GM23338 (cell line): ENCODE measurements at regions not wholly inside any gene's neighbourhood (a gene's known extent, or its start where the extent isn't known, plus 50 kb on each side); places are given as distances from the start of the nearest gene placed in this dataset.

ENCODE experiments used
- CREB1 ChIP-seq: fragments of 250-450 bp; sonication (Bioruptor Pico); IDR thresholded peaks from 2 replicates; pipeline ENCODE4 v1.5.0; 2020; ENCODE audit warnings: low read depth, mild to moderate bottlenecking, moderate library complexity
- EZH2phosphoT487 ChIP-seq: fragments of 200-600 bp; sonication (generic); IDR thresholded peaks from one replicate; pipeline ENCODE4 v1.8.1; 2018; ENCODE audit warnings: antibody characterized with exemption; ENCODE audit not compliant: unreplicated experiment
- POLR2AphosphoS5 ChIP-seq: IDR thresholded peaks from 2 replicates; pipeline ENCODE4 v1.6.1; 2016; ENCODE audit warnings: antibody characterized with exemption, low read depth
- TF ChIP-seq, protein P1 (sequence below), 2 experiments: fragments of 200-600 bp in 1 of 2; sonication (generic) in 1 of 2; conservative IDR thresholded peaks; 2 replicates each; pipeline versions ENCODE4 v1.5.1 to v1.6.1; 2016 to 2017; ENCODE audit warnings: antibody characterized with exemption in 2 of 2, low read depth in 2 of 2, mild to moderate bottlenecking in 2 of 2, moderate library complexity in 1 of 2

DNA sequence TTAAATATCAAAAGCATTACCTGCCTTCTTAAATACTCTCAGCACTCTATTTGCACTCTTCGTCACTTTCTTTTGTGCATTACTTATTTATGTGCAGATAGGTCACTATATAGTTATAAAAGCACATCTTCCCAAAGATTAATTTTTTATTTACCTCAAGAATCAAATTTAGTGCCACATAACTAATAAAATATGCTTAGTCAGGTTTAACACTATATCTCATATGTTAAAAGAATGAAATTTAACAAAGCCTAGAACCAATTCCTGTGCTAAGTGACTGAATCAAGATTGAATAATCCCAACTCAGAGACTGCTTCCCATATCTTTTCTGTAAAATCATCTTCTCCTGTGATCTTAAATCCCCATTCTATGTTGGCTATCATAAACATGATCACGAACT is 957.5 kb upstream of the NXPH2 start:
- TF ChIP-seq CREB1 (CRISPR knock-in tag): no peak
- no peak for TF ChIP-seq EZH2phosphoT487
- TF ChIP-seq POLR2AphosphoS5: no peak
- TF ChIP-seq, protein P1, sequence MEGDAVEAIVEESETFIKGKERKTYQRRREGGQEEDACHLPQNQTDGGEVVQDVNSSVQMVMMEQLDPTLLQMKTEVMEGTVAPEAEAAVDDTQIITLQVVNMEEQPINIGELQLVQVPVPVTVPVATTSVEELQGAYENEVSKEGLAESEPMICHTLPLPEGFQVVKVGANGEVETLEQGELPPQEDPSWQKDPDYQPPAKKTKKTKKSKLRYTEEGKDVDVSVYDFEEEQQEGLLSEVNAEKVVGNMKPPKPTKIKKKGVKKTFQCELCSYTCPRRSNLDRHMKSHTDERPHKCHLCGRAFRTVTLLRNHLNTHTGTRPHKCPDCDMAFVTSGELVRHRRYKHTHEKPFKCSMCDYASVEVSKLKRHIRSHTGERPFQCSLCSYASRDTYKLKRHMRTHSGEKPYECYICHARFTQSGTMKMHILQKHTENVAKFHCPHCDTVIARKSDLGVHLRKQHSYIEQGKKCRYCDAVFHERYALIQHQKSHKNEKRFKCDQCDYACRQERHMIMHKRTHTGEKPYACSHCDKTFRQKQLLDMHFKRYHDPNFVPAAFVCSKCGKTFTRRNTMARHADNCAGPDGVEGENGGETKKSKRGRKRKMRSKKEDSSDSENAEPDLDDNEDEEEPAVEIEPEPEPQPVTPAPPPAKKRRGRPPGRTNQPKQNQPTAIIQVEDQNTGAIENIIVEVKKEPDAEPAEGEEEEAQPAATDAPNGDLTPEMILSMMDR (conservative IDR thresholded peaks at IDR 0.05; ENCODE audit: low read depth in 2 of 2): no peak
